ENCODE measurements at regions not wholly inside any gene's neighbourhood (a gene's known extent, or its start where the extent isn't known, plus 50 kb on each side); places are given as distances from the start of the nearest gene placed in this dataset.

DNA sequence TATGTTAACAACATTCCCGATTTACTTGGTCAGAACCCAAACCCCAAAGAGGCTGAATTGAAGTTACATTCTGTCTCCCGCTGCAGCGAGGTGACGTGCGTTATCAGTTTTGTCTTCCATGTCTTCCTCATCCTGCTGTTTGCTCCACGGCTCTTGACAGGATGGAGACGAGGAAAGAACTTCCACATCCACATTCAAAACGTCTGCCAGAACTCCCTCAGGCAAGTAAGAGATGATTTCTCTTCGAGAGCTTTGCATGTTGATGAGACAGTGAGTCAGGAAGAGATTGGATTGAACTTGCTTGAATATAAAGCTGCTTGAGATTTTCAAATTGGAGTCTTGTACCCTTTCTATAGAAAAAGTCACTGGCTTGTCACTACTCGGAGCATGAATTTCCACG lies 242.6 kb downstream of the AUH start:
- TF ChIP-seq, protein P1, sequence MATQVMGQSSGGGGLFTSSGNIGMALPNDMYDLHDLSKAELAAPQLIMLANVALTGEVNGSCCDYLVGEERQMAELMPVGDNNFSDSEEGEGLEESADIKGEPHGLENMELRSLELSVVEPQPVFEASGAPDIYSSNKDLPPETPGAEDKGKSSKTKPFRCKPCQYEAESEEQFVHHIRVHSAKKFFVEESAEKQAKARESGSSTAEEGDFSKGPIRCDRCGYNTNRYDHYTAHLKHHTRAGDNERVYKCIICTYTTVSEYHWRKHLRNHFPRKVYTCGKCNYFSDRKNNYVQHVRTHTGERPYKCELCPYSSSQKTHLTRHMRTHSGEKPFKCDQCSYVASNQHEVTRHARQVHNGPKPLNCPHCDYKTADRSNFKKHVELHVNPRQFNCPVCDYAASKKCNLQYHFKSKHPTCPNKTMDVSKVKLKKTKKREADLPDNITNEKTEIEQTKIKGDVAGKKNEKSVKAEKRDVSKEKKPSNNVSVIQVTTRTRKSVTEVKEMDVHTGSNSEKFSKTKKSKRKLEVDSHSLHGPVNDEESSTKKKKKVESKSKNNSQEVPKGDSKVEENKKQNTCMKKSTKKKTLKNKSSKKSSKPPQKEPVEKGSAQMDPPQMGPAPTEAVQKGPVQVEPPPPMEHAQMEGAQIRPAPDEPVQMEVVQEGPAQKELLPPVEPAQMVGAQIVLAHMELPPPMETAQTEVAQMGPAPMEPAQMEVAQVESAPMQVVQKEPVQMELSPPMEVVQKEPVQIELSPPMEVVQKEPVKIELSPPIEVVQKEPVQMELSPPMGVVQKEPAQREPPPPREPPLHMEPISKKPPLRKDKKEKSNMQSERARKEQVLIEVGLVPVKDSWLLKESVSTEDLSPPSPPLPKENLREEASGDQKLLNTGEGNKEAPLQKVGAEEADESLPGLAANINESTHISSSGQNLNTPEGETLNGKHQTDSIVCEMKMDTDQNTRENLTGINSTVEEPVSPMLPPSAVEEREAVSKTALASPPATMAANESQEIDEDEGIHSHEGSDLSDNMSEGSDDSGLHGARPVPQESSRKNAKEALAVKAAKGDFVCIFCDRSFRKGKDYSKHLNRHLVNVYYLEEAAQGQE (IDR thresholded peaks at IDR 0.05; ENCODE audit: low read depth, low read length), result no peak
- TF ChIP-seq, protein P2, sequence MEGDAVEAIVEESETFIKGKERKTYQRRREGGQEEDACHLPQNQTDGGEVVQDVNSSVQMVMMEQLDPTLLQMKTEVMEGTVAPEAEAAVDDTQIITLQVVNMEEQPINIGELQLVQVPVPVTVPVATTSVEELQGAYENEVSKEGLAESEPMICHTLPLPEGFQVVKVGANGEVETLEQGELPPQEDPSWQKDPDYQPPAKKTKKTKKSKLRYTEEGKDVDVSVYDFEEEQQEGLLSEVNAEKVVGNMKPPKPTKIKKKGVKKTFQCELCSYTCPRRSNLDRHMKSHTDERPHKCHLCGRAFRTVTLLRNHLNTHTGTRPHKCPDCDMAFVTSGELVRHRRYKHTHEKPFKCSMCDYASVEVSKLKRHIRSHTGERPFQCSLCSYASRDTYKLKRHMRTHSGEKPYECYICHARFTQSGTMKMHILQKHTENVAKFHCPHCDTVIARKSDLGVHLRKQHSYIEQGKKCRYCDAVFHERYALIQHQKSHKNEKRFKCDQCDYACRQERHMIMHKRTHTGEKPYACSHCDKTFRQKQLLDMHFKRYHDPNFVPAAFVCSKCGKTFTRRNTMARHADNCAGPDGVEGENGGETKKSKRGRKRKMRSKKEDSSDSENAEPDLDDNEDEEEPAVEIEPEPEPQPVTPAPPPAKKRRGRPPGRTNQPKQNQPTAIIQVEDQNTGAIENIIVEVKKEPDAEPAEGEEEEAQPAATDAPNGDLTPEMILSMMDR (IDR thresholded peaks at IDR 0.05), result no peak
- TF ChIP-seq FOXJ3 (CRISPR knock-in tag; IDR thresholded peaks at IDR 0.05) (no peak), JUND (IDR thresholded peaks at IDR 0.05) (no peak), RFX5 (IDR thresholded peaks at IDR 0.05; ENCODE audit: low read length) (no peak)
- TF ChIP-seq, protein P3, sequence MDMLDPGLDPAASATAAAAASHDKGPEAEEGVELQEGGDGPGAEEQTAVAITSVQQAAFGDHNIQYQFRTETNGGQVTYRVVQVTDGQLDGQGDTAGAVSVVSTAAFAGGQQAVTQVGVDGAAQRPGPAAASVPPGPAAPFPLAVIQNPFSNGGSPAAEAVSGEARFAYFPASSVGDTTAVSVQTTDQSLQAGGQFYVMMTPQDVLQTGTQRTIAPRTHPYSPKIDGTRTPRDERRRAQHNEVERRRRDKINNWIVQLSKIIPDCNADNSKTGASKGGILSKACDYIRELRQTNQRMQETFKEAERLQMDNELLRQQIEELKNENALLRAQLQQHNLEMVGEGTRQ (IDR thresholded peaks at IDR 0.05; ENCODE audit: borderline replicate concordance, low read depth, low read length), result no peak
